SK-N-MC (cell line): ENCODE measurements at regions not wholly inside any gene's neighbourhood (a gene's known extent, or its start where the extent isn't known, plus 50 kb on each side); places are given as distances from the start of the nearest gene placed in this dataset.

Experiments used
- DNase-seq: peaks from one replicate; pipeline ENCODE4 v3.0.0-alpha.2; 2011; ENCODE audit warnings: low read depth, low spot score
- H3K27ac ChIP-seq: fragments of 200-600 bp; sonication (generic); 2 replicates; pipeline ENCODE4 v1.5.1; 2016; ENCODE audit warnings: mixed run types
- H3K36me3 ChIP-seq: fragments of 200-600 bp; sonication (generic); 2 replicates; pipeline ENCODE4 v1.6.1; 2017; ENCODE audit warnings: antibody characterized with exemption, low read length, mixed read lengths; ENCODE audit not compliant: insufficient read depth
- H3K4me3 ChIP-seq: fragments of 200-600 bp; sonication (generic); 2 replicates; pipeline ENCODE4 v1.5.1; 2016
- H3K9ac ChIP-seq: fragments of 200-600 bp; sonication (generic); 2 replicates; pipeline ENCODE4 v1.8.0; 2017; ENCODE audit warnings: mixed run types, mixed read lengths; ENCODE audit not compliant: insufficient read length
- H3K9me3 ChIP-seq: fragments of 200-600 bp; sonication (generic); 2 replicates; pipeline ENCODE4 v1.6.1; 2017; ENCODE audit warnings: low read depth, mild to moderate bottlenecking, antibody characterized with exemption, low read length, moderate library complexity, mixed read lengths
- EZH2 ChIP-seq: fragments of 200-600 bp; sonication (generic); IDR thresholded peaks from one replicate; pipeline ENCODE4 v1.6.1; 2017; ENCODE audit warnings: antibody characterized with exemption
- FOXP2 ChIP-seq: optimal IDR thresholded peaks from 2 replicates; pipeline ENCODE3; 2011; ENCODE audit warnings: mild to moderate bottlenecking, moderate library complexity; ENCODE audit not compliant: insufficient read depth; ENCODE audit errors: extremely low read length, control extremely low read depth
- POLR2AphosphoS5 ChIP-seq: IDR thresholded peaks from 2 replicates; pipeline ENCODE4 v1.6.1; 2012; ENCODE audit warnings: mild to moderate bottlenecking, low read depth, low read length, borderline replicate concordance

DNA sequence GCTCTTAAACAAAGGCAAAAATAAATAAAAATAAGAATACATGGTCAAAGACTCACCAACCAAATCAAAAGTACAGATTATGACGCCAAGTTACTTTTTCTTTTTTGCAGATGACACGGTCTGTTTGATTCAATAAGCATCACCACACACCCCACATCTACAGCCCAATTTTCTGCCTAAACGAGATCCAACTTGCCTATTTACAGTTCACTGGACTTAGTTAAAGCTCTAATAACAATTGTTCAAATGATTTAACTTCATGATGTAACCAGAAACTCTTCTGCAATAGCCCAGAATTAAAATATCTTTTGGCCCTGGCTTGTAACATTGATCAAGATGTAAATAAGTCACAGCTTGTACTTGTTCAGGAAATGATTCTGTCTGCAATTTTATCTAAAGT lies 590.3 kb upstream of the C9orf72 start:
- Histone ChIP-seq H3K27ac (no peak overlapping the region), H3K36me3 (no peaks in the 10 kb centered on the region), H3K4me3 (no peak overlapping the region), H3K9ac (no peak overlapping the region), H3K9me3 (no peaks in the 10 kb centered on the region)
- TF ChIP-seq FOXP2 (no peak), POLR2AphosphoS5 (no peak), EZH2 (no peak)
- DNase-seq: no peak

DNA sequence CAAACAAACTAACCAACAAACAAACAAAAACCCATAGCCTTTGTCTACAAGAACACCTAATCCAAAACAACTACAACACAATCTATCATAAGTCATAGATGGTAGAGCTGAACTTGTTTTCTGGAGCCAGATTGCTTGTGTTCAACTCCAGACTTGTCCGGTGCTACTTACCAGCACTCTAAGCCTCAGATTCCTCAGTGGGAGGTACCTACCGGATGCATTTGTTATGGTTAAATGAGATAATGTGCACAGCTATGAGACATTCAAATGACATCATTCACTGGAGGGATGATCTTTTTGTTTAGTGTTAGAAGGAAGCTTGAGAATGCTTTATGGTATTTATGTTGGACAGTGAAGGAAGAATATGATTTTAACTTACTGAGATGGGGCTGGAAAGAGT lies 592.9 kb upstream of the C9orf72 start:
- H3K27ac ChIP-seq: no peak overlapping the region
- no peaks in the 10 kb centered on the region for H3K9me3 ChIP-seq
- no peak for DNase-seq
- H3K36me3 ChIP-seq: no peaks in the 10 kb centered on the region
- TF ChIP-seq POLR2AphosphoS5 (no peak), FOXP2 (no peak), EZH2 (no peak)
- H3K4me3 ChIP-seq: no peak overlapping the region
- H3K9ac ChIP-seq: no peak overlapping the region

DNA sequence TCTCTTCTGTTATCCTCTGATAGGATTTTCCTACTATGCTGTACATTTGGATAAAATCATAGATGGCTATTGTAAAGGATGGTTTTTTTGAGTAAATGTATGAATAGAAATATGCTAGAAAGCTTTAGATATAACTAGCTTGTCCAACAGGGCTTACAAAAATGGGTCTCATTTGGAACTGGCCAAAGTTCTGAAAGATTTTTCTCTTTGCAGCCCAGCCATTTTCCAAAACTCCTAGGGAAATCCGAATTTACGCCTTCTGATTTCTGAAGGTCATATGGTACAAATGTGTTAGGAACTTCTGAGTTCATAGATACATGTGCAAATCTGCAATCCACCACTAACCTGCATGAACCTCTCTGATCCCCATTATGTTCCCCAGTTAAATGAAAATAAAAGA lies 603.9 kb upstream of the C9orf72 start:
- no peak for TF ChIP-seq EZH2
- TF ChIP-seq POLR2AphosphoS5: no peak
- TF ChIP-seq FOXP2: no peak
- Histone ChIP-seq H3K27ac (no peak overlapping the region), H3K4me3 (no peak overlapping the region), H3K36me3 (no peaks in the 10 kb centered on the region), H3K9me3 (no peaks in the 10 kb centered on the region), H3K9ac (no peak overlapping the region)
- DNase-seq: no peak

DNA sequence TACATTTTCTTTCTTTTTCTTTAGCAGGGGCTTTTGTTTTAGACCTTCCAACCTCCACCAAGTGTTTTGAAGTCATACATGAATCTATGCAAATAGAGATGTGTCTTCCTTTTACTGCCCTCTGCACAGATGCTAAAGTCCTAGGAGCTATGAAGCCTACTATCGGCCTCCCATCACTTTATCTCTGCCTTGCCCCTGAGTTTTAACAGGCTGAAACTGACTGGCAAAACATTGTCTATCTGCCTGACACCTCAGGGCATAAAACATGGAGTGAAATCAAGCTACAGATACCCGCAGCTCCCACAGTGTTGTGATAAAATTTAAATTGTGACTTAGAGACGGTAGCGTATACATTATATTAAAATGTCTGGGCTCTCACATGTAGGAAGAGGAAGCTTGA lies 604.6 kb upstream of the C9orf72 start:
- no peaks in the 10 kb centered on the region for H3K9me3 ChIP-seq
- H3K9ac ChIP-seq: no peak overlapping the region
- H3K36me3 ChIP-seq: no peaks in the 10 kb centered on the region
- DNase-seq: no peak
- H3K4me3 ChIP-seq: no peak overlapping the region
- TF ChIP-seq POLR2AphosphoS5: no peak
- H3K27ac ChIP-seq: no peak overlapping the region

DNA sequence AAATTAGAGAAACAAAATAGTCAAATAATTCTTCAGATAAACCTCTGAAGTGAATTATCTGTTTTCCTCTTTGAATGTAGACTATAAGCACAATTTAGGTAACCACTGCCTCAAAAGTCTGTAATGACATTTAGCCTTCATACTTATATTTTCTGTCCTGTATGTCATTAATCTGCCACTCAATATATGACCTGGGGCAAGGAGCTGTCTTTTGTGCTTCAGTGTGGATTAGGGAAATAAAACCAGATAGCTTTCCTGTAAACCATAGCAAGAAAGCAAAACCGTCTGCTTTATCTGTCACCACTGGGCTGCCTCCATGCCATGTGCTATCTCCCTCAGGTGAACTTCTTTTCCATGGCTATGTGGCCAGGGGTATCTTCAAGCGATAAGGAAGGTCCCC lies 606.6 kb upstream of the C9orf72 start:
- no peak overlapping the region for H3K4me3 ChIP-seq
- no peak overlapping the region for H3K27ac ChIP-seq
- no peak overlapping the region for H3K9ac ChIP-seq
- H3K9me3 ChIP-seq: no peaks in the 10 kb centered on the region
- H3K36me3 ChIP-seq: no peaks in the 10 kb centered on the region
- TF ChIP-seq POLR2AphosphoS5: no peak
- TF ChIP-seq FOXP2: no peak
- no peak for TF ChIP-seq EZH2
- DNase-seq: no peak

DNA sequence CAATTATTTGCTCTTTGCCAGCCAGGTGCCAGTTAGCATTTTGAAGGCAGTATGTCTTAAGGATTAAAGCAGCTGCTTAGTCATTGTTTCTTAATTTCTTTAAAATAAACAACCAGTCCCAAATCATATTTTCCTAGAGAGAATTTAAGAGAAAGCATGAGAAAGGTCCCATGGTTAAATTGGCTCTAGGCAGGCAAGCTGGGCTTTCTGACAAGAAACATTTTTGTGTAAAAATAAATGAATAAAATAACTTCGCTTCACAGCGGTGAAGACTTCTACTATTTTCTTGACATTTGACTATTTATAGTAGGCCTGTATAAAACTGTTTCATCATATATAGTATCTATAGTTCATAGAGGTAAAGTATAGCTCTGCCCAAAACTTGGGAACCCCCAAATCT lies 617.7 kb upstream of the C9orf72 start:
- DNase-seq: no peak
- Histone ChIP-seq H3K9me3 (no peaks in the 10 kb centered on the region), H3K9ac (no peak overlapping the region), H3K36me3 (no peaks in the 10 kb centered on the region), H3K4me3 (no peak overlapping the region), H3K27ac (no peak overlapping the region)
- TF ChIP-seq EZH2 (no peak), FOXP2 (no peak), POLR2AphosphoS5 (no peak)

DNA sequence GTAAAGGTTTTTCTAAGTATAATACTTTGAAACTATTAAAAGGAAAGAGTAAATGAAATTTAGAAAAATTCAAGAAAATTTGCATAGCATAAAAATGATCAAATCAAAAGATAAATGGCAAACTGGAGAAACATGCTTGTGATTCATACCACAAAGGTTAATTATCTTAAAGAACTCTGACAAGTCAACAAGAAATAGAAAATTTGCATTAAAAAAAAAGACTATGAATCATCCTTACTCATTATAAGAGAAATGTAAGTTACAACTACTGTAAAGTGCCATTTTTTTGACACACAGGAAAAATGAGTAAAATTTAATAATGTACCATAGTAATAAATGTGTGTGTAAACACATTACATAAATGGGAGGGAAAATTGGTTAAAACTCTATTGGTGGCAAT lies 624.4 kb upstream of the C9orf72 start:
- no peak overlapping the region for H3K4me3 ChIP-seq
- H3K9me3 ChIP-seq: no peaks in the 10 kb centered on the region
- H3K27ac ChIP-seq: no peak overlapping the region
- TF ChIP-seq POLR2AphosphoS5 (no peak), EZH2 (no peak), FOXP2 (no peak)
- no peaks in the 10 kb centered on the region for H3K36me3 ChIP-seq
- H3K9ac ChIP-seq: no peak overlapping the region
- no peak for DNase-seq

DNA sequence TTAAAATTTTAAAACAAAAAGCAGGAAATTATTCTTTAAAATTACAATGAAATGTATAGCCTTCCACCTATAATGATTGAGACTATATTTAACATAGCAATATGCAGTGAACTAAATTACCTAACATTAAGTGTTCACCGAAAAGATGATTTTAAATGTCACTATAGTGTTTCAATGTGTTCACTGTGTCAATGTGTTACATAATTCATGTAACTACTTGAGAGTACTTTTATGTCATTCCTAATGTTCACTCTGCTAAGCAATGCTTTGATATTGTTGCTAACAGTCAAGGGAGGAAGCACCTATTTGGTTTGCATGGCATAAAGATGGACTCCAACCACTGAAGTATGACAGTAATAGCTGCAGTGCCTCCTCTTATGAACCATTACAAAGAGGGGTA lies 629.8 kb upstream of the C9orf72 start:
- no peak for DNase-seq
- Histone ChIP-seq H3K27ac (no peak overlapping the region), H3K9me3 (no peaks in the 10 kb centered on the region), H3K36me3 (no peaks in the 10 kb centered on the region), H3K9ac (no peak overlapping the region), H3K4me3 (no peak overlapping the region)
- TF ChIP-seq FOXP2 (no peak), EZH2 (no peak), POLR2AphosphoS5 (no peak)

DNA sequence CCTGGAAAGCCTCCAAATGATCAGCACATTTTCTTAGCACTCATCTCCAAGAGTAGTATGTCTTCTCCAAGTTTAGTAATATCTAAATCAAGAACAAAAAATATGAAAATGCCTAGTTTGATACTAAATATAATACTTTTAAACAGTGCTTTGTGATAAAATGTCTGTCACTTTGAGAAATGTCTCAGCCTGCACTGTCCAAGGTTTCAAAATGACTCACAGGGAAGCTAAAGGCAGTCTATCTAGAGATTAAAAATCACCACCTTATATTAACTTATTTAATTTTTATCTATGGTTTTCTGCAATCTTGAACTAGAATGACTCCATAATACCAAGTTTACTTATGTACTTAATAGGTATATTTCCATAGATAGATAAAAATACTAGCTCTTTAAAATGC lies 633.0 kb upstream of the C9orf72 start:
- Histone ChIP-seq H3K9ac (no peak overlapping the region), H3K9me3 (no peaks in the 10 kb centered on the region), H3K36me3 (no peaks in the 10 kb centered on the region), H3K4me3 (no peak overlapping the region), H3K27ac (no peak overlapping the region)
- DNase-seq: no peak
- TF ChIP-seq POLR2AphosphoS5 (no peak), FOXP2 (no peak)
